HG03378 (cell line): ENCODE measurements at regions not wholly inside any gene's neighbourhood (a gene's known extent, or its start where the extent isn't known, plus 50 kb on each side); places are given as distances from the start of the nearest gene placed in this dataset.
"Not testable (repeated sequence)": the region's sequence is repeated elsewhere in the genome, so short reads cannot be mapped to it uniquely, and the experiment has no call there.

ENCODE experiments used
- ATAC-seq: cut with Tn5 transposase; IDR thresholded peaks from one replicate; pipeline ENCODE4 v1.9.1; 2021; ENCODE audit warnings: mild to moderate bottlenecking, moderate library complexity; ENCODE audit not compliant: unreplicated experiment

DNA sequence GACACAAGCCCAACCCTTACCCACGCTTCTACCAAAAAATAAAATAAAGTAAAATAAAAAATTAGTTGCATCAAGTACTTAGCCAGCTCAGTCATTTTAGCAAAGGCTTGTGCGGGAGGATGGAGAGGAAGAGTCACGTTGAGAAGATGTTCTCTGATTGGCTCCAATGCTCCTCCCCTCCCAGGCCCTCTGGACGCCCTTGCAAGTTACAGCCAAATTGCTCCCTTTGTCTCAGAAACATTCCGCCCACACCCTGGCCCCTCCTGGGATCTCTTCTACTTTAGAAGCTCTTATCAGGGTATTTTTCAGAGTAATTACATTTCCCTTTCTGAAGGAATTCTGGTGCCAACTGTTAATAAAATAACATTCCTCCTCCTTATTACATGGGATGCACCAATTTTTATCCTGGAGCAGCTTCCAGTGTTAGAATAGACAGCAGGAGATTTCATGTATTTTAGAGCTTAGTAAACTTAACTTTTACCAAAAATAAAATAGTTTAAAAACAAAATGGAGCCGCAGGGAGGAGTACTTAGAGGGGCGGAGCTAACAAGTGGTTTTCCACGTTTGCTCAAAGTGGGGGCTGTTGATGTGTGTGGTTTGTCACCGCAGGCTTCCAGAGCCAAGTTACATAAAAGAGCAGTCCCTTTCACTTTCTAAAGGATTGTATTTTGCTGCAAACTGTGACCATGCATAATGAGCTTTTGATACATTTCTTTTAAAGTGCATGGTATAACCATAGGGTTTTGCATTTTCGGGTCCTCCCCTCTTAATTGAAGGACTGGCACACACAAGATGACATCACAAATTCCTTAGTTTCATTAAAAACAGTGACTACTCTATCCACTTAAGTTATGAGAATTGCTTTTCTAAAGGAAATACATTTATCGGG is 71.7 kb upstream of the RAP1B start:
- ATAC-seq = peak; percentile 76

- no peak for ATAC-seq
These were observed 71.1 kb upstream of the RAP1B start for GRCh38 chr12:68539615-68539952.

DNA sequence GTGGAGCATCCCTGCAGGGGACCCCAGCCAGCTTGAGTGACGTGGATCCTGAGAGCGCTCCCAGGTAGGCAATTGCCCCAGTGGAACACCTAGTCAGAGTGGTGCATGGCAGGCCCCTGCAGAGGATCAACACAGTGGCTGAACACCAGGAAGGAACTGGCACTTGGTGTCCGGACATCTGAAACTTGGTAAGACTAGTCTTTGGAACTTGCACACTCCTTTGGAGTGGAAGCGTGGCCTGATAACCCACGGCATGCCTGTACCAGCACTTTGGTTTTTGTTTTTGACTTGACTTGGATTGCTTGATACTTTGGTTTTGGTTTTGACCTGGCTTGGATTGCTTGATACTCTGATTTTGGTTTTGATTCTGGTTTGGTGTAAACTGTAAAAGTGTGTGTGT is 69.9 kb upstream of the RAP1B start:
- not testable (repeated sequence) for ATAC-seq

- ATAC-seq = not testable (repeated sequence)
These were observed 63.4 kb upstream of the RAP1B start for GRCh38 chr12:68547318-68547717.

- ATAC-seq = not testable (repeated sequence)
These were observed 58.0 kb upstream of the RAP1B start for GRCh38 chr12:68552605-68553195.

- ATAC-seq = no peak
These were observed 53.5 kb upstream of the RAP1B start for GRCh38 chr12:68557011-68557730.

DNA sequence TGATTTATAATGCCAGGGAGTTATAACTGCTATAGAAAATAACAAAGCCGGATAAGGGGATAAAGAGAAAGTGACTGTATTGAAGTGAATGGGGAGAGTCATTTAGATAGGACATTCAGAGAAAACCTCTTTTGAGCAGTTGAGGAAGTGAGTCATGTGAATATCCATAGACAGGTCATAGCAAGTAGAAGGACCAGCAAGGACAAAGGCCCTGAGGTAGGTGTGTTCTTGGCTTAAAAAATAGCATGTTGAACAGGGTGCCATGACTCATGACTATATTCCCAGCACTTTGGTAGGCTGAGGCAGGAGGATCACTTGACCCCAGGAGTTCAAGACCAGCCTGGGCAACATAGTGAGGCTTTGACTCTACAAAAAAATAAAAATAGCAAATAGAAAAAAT is 51.5 kb upstream of the RAP1B start:
- ATAC-seq = no peak

DNA sequence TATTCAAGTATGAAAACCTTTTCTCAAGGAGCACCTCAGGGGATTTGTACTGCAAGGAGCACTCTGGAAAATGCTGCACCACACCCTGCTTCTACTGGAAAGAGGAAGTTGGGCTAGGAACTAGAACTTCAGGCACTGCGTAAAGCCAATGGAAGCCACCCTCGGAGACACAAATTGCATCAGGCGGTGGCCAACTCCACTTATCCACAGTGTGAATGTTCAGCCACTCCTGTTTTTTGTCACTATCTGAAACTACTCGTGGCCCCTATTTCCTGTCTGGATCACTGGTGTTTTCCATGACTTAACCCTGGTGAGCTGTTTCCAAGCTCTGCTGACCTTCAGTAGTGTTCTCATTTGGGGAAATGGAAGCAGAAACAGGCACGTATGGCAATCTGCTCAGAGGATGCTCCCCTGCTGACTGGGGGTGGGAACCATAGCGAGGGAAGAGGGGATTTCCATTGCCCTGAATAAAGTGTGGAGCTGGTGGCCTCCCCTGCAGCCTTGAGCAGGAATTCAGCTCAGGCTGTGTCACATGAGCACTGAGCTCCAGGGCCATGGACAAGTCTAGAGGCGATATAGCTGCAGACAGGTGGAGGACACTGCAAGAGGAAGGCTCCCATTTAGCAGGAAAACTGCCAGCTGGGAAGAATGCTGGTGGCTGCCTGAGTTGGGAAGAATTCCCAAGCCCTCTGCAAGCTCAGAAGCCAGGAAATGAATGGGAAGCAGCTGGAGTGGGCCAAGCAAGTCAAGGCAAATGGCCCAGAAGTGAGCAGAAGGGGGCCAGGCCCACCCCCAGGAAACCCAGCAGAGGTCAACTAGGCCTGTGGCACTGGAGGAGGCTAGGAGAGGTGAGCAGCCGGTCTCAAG is 50.5 kb upstream of the RAP1B start:
- ATAC-seq = no peak

DNA sequence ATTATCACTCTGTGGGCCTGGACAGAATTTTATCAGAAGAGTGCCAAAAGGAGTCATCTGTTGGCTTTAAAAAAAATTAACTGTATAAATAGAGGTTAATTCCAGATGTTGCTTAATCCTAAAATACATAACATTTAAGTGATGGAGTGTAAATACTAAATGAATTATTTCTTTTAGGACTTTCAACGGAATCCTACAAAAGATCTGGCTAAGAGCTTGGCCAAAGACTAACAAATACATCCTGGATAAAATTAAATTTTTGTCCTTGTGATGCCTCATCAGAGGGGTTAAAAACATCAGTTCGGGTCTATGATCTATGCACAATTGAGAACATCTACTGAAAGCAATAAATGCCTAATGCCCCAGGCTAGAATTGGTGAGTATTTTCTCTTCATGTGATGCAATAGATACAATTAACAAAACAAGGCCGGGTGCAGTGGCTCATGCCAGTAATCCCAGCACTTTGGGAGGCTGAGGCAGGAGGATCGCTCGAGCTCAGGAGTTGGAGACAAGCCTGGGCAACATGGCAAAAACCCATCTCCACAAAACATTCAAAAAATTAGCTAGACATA is 49.8 kb upstream of the RAP1B start:
- no peak for ATAC-seq
